ENCODE measurements at regions not wholly inside any gene's neighbourhood (a gene's known extent, or its start where the extent isn't known, plus 50 kb on each side); places are given as distances from the start of the nearest gene placed in this dataset.

- TF ChIP-seq CTCF (conservative IDR thresholded peaks at IDR 0.05; ENCODE audit: low read length) = no peak
- no peak overlapping the region for H3K4me3 ChIP-seq (ENCODE audit: low read length)
- DNase-seq (ENCODE audit: low read depth) = no peak
Observed at GRCh38 chr3:24033818-24034217, 88.7 kb downstream of the NR1D2 start.

- no peak overlapping the region for H3K4me3 ChIP-seq (ENCODE audit: low read length)
- TF ChIP-seq CTCF (conservative IDR thresholded peaks at IDR 0.05; ENCODE audit: low read length) = no peak
- DNase-seq (ENCODE audit: low read depth) = no peak
Observed at GRCh38 chr3:24034464-24034863, 89.4 kb downstream of the NR1D2 start.

GRCh38 chr3:24037971-24038370 is 92.9 kb downstream of the NR1D2 start:
- no peak for DNase-seq (ENCODE audit: low read depth)
- no peak for TF ChIP-seq CTCF (conservative IDR thresholded peaks at IDR 0.05; ENCODE audit: low read length)

GRCh38 chr3:24040311-24040710 is 95.2 kb downstream of the NR1D2 start:
- TF ChIP-seq CTCF (conservative IDR thresholded peaks at IDR 0.05; ENCODE audit: low read length) = no peak
- DNase-seq (ENCODE audit: low read depth) = no peak

More at GRCh38 chr3:24037971-24038370, 92.9 kb downstream of the NR1D2 start:
- no peak overlapping the region for H3K4me3 ChIP-seq (ENCODE audit: low read length)

GRCh38 chr3:24042174-24043059 is 97.3 kb downstream of the NR1D2 start:
- no peak overlapping the region for H3K4me3 ChIP-seq (ENCODE audit: low read length)
- TF ChIP-seq CTCF (conservative IDR thresholded peaks at IDR 0.05; ENCODE audit: low read length) = no peak
- peak; percentile 48 for DNase-seq (ENCODE audit: low read depth)

More at GRCh38 chr3:24040311-24040710, 95.2 kb downstream of the NR1D2 start:
- no peak overlapping the region for H3K4me3 ChIP-seq (ENCODE audit: low read length)

- no peak overlapping the region for H3K4me3 ChIP-seq (ENCODE audit: low read length)
- no peak for DNase-seq (ENCODE audit: low read depth)
- TF ChIP-seq CTCF (conservative IDR thresholded peaks at IDR 0.05; ENCODE audit: low read length) = no peak
Observed at GRCh38 chr3:24043168-24043567, 98.1 kb downstream of the NR1D2 start.

- DNase-seq (ENCODE audit: low read depth) = no peak
- TF ChIP-seq CTCF (conservative IDR thresholded peaks at IDR 0.05; ENCODE audit: low read length) = no peak
- H3K4me3 ChIP-seq (ENCODE audit: low read length) = no peak overlapping the region
Observed at GRCh38 chr3:24043985-24044384, 98.9 kb downstream of the NR1D2 start.

Measured in AG10803 (cell line).